ENCODE measurements at regions not wholly inside any gene's neighbourhood (a gene's known extent, or its start where the extent isn't known, plus 50 kb on each side); places are given as distances from the start of the nearest gene placed in this dataset.

GRCh38 chr2:106272216-106272807, 78.2 kb upstream of the UXS1 start:
- H3K79me2 ChIP-seq (ENCODE audit: insufficient read depth, low read length): no peaks in the 10 kb centered on the region
- H3K27ac ChIP-seq (ENCODE audit: low read depth, low read length, poor library complexity, severe bottlenecking): no peak overlapping the region
- H3K4me1 ChIP-seq (ENCODE audit: insufficient read depth, low read length, severe bottlenecking): no peaks in the 10 kb centered on the region
- H3K9ac ChIP-seq (ENCODE audit: low read length): no peak overlapping the region
- H3K27me3 ChIP-seq (ENCODE audit: insufficient read depth, low read length): no peaks in the 10 kb centered on the region
- H3F3A ChIP-seq (ENCODE audit: insufficient read depth, low read length): no peaks in the 10 kb centered on the region
- no peaks in the 10 kb centered on the region for H3K9me3 ChIP-seq (ENCODE audit: low read length)
- no peak overlapping the region for H2AFZ ChIP-seq (ENCODE audit: low read length)
- no peak overlapping the region for H3K4me3 ChIP-seq (ENCODE audit: low read depth, low read length, poor library complexity, severe bottlenecking)
- TF ChIP-seq, protein P1, sequence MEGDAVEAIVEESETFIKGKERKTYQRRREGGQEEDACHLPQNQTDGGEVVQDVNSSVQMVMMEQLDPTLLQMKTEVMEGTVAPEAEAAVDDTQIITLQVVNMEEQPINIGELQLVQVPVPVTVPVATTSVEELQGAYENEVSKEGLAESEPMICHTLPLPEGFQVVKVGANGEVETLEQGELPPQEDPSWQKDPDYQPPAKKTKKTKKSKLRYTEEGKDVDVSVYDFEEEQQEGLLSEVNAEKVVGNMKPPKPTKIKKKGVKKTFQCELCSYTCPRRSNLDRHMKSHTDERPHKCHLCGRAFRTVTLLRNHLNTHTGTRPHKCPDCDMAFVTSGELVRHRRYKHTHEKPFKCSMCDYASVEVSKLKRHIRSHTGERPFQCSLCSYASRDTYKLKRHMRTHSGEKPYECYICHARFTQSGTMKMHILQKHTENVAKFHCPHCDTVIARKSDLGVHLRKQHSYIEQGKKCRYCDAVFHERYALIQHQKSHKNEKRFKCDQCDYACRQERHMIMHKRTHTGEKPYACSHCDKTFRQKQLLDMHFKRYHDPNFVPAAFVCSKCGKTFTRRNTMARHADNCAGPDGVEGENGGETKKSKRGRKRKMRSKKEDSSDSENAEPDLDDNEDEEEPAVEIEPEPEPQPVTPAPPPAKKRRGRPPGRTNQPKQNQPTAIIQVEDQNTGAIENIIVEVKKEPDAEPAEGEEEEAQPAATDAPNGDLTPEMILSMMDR (IDR thresholded peaks at IDR 0.05; ENCODE audit: low read length): no peak
- no peak for TF ChIP-seq EZH2 (IDR thresholded peaks at IDR 0.05; ENCODE audit: borderline replicate concordance, low read length)
- no peak overlapping the region for H3K4me2 ChIP-seq (ENCODE audit: low read length)
- H3K36me3 ChIP-seq (ENCODE audit: insufficient read depth, low read length): no peaks in the 10 kb centered on the region
- no peaks in the 10 kb centered on the region for H3K9me2 ChIP-seq (ENCODE audit: low read depth, low read length)
- no peaks in the 10 kb centered on the region for H4K20me1 ChIP-seq (ENCODE audit: insufficient read depth, low read length)

DNA sequence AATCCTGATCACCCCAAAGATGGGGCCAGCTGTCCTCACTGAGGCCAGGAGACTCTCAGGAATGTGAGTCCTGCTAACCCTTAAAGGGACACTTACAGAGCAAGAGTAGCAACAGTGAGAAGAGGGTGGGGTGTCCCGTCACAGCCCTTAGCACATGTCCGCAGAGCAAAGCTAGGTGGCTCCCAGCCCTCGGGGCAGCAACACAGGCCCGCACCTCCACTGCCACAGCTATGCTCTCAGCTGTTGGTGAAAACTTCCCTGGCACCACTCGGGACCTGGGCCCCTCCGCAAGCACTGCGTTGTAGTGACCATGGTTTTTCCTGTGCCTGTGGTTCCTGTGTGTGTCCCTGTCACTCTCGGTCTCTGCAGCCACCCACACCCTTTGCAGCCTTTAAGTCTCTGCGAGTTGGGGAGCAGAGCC, 76.4 kb upstream of the UXS1 start:
- Histone ChIP-seq H3K9me3 (ENCODE audit: low read length) (no peaks in the 10 kb centered on the region), H3K4me3 (ENCODE audit: low read depth, low read length, poor library complexity, severe bottlenecking) (no peak overlapping the region), H3K9me2 (ENCODE audit: low read depth, low read length) (no peaks in the 10 kb centered on the region), H3K27me3 (ENCODE audit: insufficient read depth, low read length) (no peaks in the 10 kb centered on the region), H4K20me1 (ENCODE audit: insufficient read depth, low read length) (no peaks in the 10 kb centered on the region), H3K36me3 (ENCODE audit: insufficient read depth, low read length) (no peaks in the 10 kb centered on the region), H3K4me2 (ENCODE audit: low read length) (no peak overlapping the region), H3K79me2 (ENCODE audit: insufficient read depth, low read length) (no peaks in the 10 kb centered on the region), H3K27ac (ENCODE audit: low read depth, low read length, poor library complexity, severe bottlenecking) (no peak overlapping the region), H2AFZ (ENCODE audit: low read length) (no peak overlapping the region), H3F3A (ENCODE audit: insufficient read depth, low read length) (no peaks in the 10 kb centered on the region), H3K9ac (ENCODE audit: low read length) (no peak overlapping the region), H3K4me1 (ENCODE audit: insufficient read depth, low read length, severe bottlenecking) (no peaks in the 10 kb centered on the region)
- no peak for TF ChIP-seq EZH2 (IDR thresholded peaks at IDR 0.05; ENCODE audit: borderline replicate concordance, low read length)
- TF ChIP-seq, protein P1 (IDR thresholded peaks at IDR 0.05; ENCODE audit: low read length): no peak

DNA sequence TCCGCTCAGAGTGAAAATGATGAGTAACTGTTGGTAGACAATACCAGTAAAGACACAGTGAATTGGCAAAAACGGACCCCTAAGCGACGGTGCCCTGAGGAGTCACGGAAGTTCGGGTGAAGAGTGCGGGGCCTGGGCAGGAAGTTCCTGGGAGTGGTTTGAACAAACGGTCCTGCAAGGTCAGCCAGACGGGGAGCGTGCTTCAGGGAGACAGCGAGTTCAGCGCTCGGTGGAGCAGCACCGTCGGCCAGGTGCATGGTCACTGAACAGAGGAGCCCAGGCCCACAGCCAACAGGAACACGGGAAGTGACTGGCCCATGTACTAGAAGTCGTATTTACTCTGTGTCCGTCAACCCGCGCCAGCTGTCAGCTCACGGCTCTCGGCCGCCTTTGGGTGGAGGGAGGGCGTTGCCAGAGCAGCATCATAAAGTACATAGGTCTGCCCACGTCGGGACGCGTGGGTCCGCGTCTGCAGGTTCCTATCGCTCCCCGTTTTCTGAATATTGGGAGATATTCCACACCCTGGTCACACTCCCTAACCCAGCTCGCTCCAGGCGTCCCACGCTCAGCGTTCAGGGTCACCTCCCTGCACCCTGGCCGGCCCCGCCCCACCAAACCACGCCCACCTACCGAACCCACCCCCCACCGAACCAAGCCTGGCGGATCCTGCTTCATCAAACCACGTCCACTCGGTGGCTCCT, 75.6 kb upstream of the UXS1 start:
- H3K9ac ChIP-seq (ENCODE audit: low read length): no peak overlapping the region
- H4K20me1 ChIP-seq (ENCODE audit: insufficient read depth, low read length): no peaks in the 10 kb centered on the region
- no peaks in the 10 kb centered on the region for H3K9me2 ChIP-seq (ENCODE audit: low read depth, low read length)
- no peak overlapping the region for H3K4me2 ChIP-seq (ENCODE audit: low read length)
- H3K4me1 ChIP-seq (ENCODE audit: insufficient read depth, low read length, severe bottlenecking): no peaks in the 10 kb centered on the region
- no peaks in the 10 kb centered on the region for H3K9me3 ChIP-seq (ENCODE audit: low read length)
- H3K27me3 ChIP-seq (ENCODE audit: insufficient read depth, low read length): no peaks in the 10 kb centered on the region
- H3K27ac ChIP-seq (ENCODE audit: low read depth, low read length, poor library complexity, severe bottlenecking): no peak overlapping the region
- no peak overlapping the region for H3K4me3 ChIP-seq (ENCODE audit: low read depth, low read length, poor library complexity, severe bottlenecking)
- no peaks in the 10 kb centered on the region for H3F3A ChIP-seq (ENCODE audit: insufficient read depth, low read length)
- H3K36me3 ChIP-seq (ENCODE audit: insufficient read depth, low read length): no peaks in the 10 kb centered on the region
- no peaks in the 10 kb centered on the region for H3K79me2 ChIP-seq (ENCODE audit: insufficient read depth, low read length)
- no peak overlapping the region for H2AFZ ChIP-seq (ENCODE audit: low read length)
- TF ChIP-seq EZH2 (IDR thresholded peaks at IDR 0.05; ENCODE audit: borderline replicate concordance, low read length): no peak
- TF ChIP-seq, protein P1 (IDR thresholded peaks at IDR 0.05; ENCODE audit: low read length): no peak

All from OCI-LY1 (cell line).